GM12872 (cell line): ENCODE measurements at regions not wholly inside any gene's neighbourhood (a gene's known extent, or its start where the extent isn't known, plus 50 kb on each side); places are given as distances from the start of the nearest gene placed in this dataset.

ENCODE experiments used
- CTCF ChIP-seq: IDR thresholded peaks from 3 replicates; pipeline ENCODE4 v1.5.1; 2011; ENCODE audit warnings: low read depth, mild to moderate bottlenecking, low read length, moderate library complexity; ENCODE audit not compliant: insufficient read depth

- no peak for TF ChIP-seq CTCF
These were observed 62.1 kb upstream of the AP1S2 start for GRCh38 chrX:15916704-15917084.

- no peak for TF ChIP-seq CTCF
These were observed 61.5 kb upstream of the AP1S2 start for GRCh38 chrX:15915959-15916703.

- no peak for TF ChIP-seq CTCF
These were observed 59.9 kb upstream of the AP1S2 start for GRCh38 chrX:15914486-15914885.

GRCh38 chrX:15913146-15913545 is 58.5 kb upstream of the AP1S2 start:
- TF ChIP-seq CTCF: no peak

GRCh38 chrX:15911734-15912550 is 57.3 kb upstream of the AP1S2 start:
- TF ChIP-seq CTCF: no peak; the same call in 2 of the 3 replicates

GRCh38 chrX:15909605-15910004 is 55.0 kb upstream of the AP1S2 start:
- TF ChIP-seq CTCF: no peak

GRCh38 chrX:15908603-15909290 is 54.1 kb upstream of the AP1S2 start:
- TF ChIP-seq CTCF: no peak
